ENCODE measurements at regions not wholly inside any gene's neighbourhood (a gene's known extent, or its start where the extent isn't known, plus 50 kb on each side); places are given as distances from the start of the nearest gene placed in this dataset.
"Not testable (repeated sequence)": the region's sequence is repeated elsewhere in the genome, so short reads cannot be mapped to it uniquely, and the experiment has no call there.

- H3K4me1 ChIP-seq = no peaks in the 10 kb centered on the region
- no peak overlapping the region for H3K9ac ChIP-seq (ENCODE audit: low read depth in 2 of 2, low read length in 2 of 2)
- TF ChIP-seq CTCF (IDR thresholded peaks at IDR 0.05) = no peak
- DNase-seq = no peak
- H3K36me3 ChIP-seq = no peaks in the 10 kb centered on the region
- H3K4me3 ChIP-seq = no peak overlapping the region
- no peak overlapping the region for H3K27ac ChIP-seq
- intact Hi-C loops (cut with DNase I) = no loop called here
- H3K9me3 ChIP-seq = no peaks in the 10 kb centered on the region
- no peaks in the 10 kb centered on the region for H3K27me3 ChIP-seq
These were observed 537.0 kb upstream of the SPRY2 start for GRCh38 chr13:80877944-80878241.

- TF ChIP-seq CTCF (IDR thresholded peaks at IDR 0.05) = no peak
- DNase-seq = no peak
- intact Hi-C loops (cut with DNase I) = no loop called here
- Histone ChIP-seq H3K9ac (ENCODE audit: low read depth in 2 of 2, low read length in 2 of 2) (no peak overlapping the region), H3K4me1 (no peaks in the 10 kb centered on the region), H3K27ac (no peak overlapping the region), H3K36me3 (no peaks in the 10 kb centered on the region), H3K4me3 (no peak overlapping the region), H3K27me3 (no peaks in the 10 kb centered on the region), H3K9me3 (no peaks in the 10 kb centered on the region)
These were observed 536.5 kb upstream of the SPRY2 start for GRCh38 chr13:80877209-80877943.

GRCh38 chr13:80873589-80873988 is 532.7 kb upstream of the SPRY2 start:
- H3K27ac ChIP-seq = no peak overlapping the region
- H3K9ac ChIP-seq (ENCODE audit: low read depth in 2 of 2, low read length in 2 of 2) = no peak overlapping the region
- H3K27me3 ChIP-seq = no peaks in the 10 kb centered on the region
- H3K36me3 ChIP-seq = no peaks in the 10 kb centered on the region
- H3K4me1 ChIP-seq = no peaks in the 10 kb centered on the region
- no peak overlapping the region for H3K4me3 ChIP-seq
- DNase-seq = no peak
- no peaks in the 10 kb centered on the region for H3K9me3 ChIP-seq
- no peak for TF ChIP-seq CTCF (IDR thresholded peaks at IDR 0.05)
- intact Hi-C loops (cut with DNase I) = no loop called here

- H3K27me3 ChIP-seq; H3K9ac ChIP-seq (ENCODE audit: low read depth in 2 of 2, low read length in 2 of 2); H3K9me3 ChIP-seq; H3K4me1 ChIP-seq; H3K4me3 ChIP-seq; H3K27ac ChIP-seq; H3K36me3 ChIP-seq; intact Hi-C loops (cut with DNase I); DNase-seq: not testable (repeated sequence)
These were observed 531.0 kb upstream of the SPRY2 start for GRCh38 chr13:80871971-80872370.

GRCh38 chr13:80871481-80871880 is 530.6 kb upstream of the SPRY2 start:
- H3K4me3 ChIP-seq = no peak overlapping the region
- H3K9me3 ChIP-seq = no peaks in the 10 kb centered on the region
- no peak overlapping the region for H3K9ac ChIP-seq (ENCODE audit: low read depth in 2 of 2, low read length in 2 of 2)
- no peaks in the 10 kb centered on the region for H3K4me1 ChIP-seq
- intact Hi-C loops (cut with DNase I) = no loop called here
- H3K27ac ChIP-seq = no peak overlapping the region
- H3K36me3 ChIP-seq = no peaks in the 10 kb centered on the region
- TF ChIP-seq CTCF (IDR thresholded peaks at IDR 0.05) = no peak
- no peaks in the 10 kb centered on the region for H3K27me3 ChIP-seq
- no peak for DNase-seq

GRCh38 chr13:80870186-80870585 is 529.3 kb upstream of the SPRY2 start:
- no peak for DNase-seq
- Histone ChIP-seq H3K36me3 (no peaks in the 10 kb centered on the region), H3K9me3 (no peaks in the 10 kb centered on the region), H3K27me3 (no peaks in the 10 kb centered on the region), H3K27ac (no peak overlapping the region), H3K4me1 (no peaks in the 10 kb centered on the region), H3K9ac (ENCODE audit: low read depth in 2 of 2, low read length in 2 of 2) (no peak overlapping the region), H3K4me3 (no peak overlapping the region)
- intact Hi-C loops (cut with DNase I) = no loop called here
- no peak for TF ChIP-seq CTCF (IDR thresholded peaks at IDR 0.05)

Measured in colonic mucosa (tissue), 4 donors.